Panc1 (cell line): ENCODE measurements at regions not wholly inside any gene's neighbourhood (a gene's known extent, or its start where the extent isn't known, plus 50 kb on each side); places are given as distances from the start of the nearest gene placed in this dataset.

Experiments
- ATAC-seq: fragments of 200-7000 bp; cut with Tn5 transposase; 2 replicates; pipeline ENCODE4 v1.9.1; 2020; ENCODE audit warnings: mild to moderate bottlenecking, moderate library complexity
- BruUV-seq: library from RNA; stranded (reverse); fragments of 400-500 nt; replicated peaks from 2 replicates; lab custom pipeline; 2021; lab: Mats Ljungman, UMichigan
- CTCF ChIA-PET: fragments of 300-600 bp; sonication (Branson Sonifier 250); formaldehyde crosslinking; loops from one replicate; lab custom pipeline; 2022; ENCODE audit warnings: antibody characterized with exemption; lab: Charles Lee
- POLR2A ChIA-PET: fragments of 300-600 bp; sonication (Branson Sonifier 250); formaldehyde crosslinking; loops from one replicate; lab custom pipeline; 2022; ENCODE audit warnings: antibody characterized with exemption; lab: Charles Lee
- DNase-seq: peaks from one replicate; pipeline ENCODE4 v3.0.0-alpha.2; 2010; ENCODE audit warnings: low read depth, low spot score
- H3K27ac ChIP-seq: 2 replicates; pipeline ENCODE4 v1.5.1; 2011; ENCODE audit warnings: mild to moderate bottlenecking, low read length, inconsistent platforms
- H3K27me3 ChIP-seq: fragments of 200-500 bp; sonication (Bioruptor generic); 2 replicates; pipeline ENCODE4 v1.6.0; 2014; ENCODE audit warnings: low read length, inconsistent platforms; ENCODE audit not compliant: control insufficient read depth, insufficient read depth
- H3K36me3 ChIP-seq: fragments of 200-500 bp; sonication (Bioruptor generic); 2 replicates; pipeline ENCODE4 v1.5.1; 2014; ENCODE audit warnings: inconsistent platforms, mild to moderate bottlenecking, low read length, moderate library complexity; ENCODE audit not compliant: control insufficient read depth, insufficient read depth
- H3K4me1 ChIP-seq: 2 replicates; pipeline ENCODE4 v1.5.1; 2011; ENCODE audit warnings: inconsistent platforms, mild to moderate bottlenecking, low read length, moderate library complexity; ENCODE audit not compliant: control insufficient read depth, insufficient read depth
- H3K4me3 ChIP-seq, 2 experiments: 2 replicates each; pipeline ENCODE4 v1.5.1; 2011 to 2012; ENCODE audit warnings: low read depth in 2 of 2, low read length in 2 of 2, mild to moderate bottlenecking in 2 of 2, inconsistent platforms in 1 of 2, moderate library complexity in 1 of 2
- H3K9me3 ChIP-seq: fragments of 200-500 bp; sonication (Bioruptor generic); 2 replicates; pipeline ENCODE4 v1.5.1; 2014; ENCODE audit warnings: low read depth, mild to moderate bottlenecking, inconsistent platforms, low read length, moderate library complexity; ENCODE audit not compliant: control insufficient read depth, insufficient read depth
- CTCF ChIP-seq: fragments of 450-650 bp; IDR thresholded peaks from 2 replicates; pipeline ENCODE4 v1.5.1; 2017; ENCODE audit warnings: mild to moderate bottlenecking
- POLR2AphosphoS5 ChIP-seq: IDR thresholded peaks from 2 replicates; pipeline ENCODE4 v1.6.1; 2012; ENCODE audit warnings: mild to moderate bottlenecking, low read depth, low read length, moderate library complexity
- REST ChIP-seq, 2 experiments: IDR thresholded peaks; 2 replicates each; pipeline ENCODE4 v1.6.1; 2011 to 2012; ENCODE audit warnings: low read depth in 2 of 2, control low read depth in 1 of 2, low read length in 1 of 2, mild to moderate bottlenecking in 1 of 2, moderate library complexity in 1 of 2; ENCODE audit not compliant: insufficient read depth in 1 of 2
- SIN3A ChIP-seq: IDR thresholded peaks from 2 replicates; pipeline ENCODE4 v1.6.1; 2012; ENCODE audit warnings: low read depth, mild to moderate bottlenecking, low read length, moderate library complexity, borderline replicate concordance; ENCODE audit not compliant: insufficient read depth
- TCF7L2 ChIP-seq: IDR thresholded peaks from 2 replicates; pipeline ENCODE4 v1.6.1; 2011; ENCODE audit warnings: mild to moderate bottlenecking, low read depth, low read length, inconsistent platforms
- in situ Hi-C: cut with HindIII; loops from 2 replicates; pipeline ENCODE4 v1.10.0; 2016; ENCODE audit warnings: low sequenced_read_pairs, low pct_unique_long_range_greater_than_20kb
- intact Hi-C: fragments of 100-400 bp; cut with micrococcal nuclease; formaldehyde crosslinking; loops from one replicate; pipeline ENCODE4 v1.10.0; 2022; ENCODE audit not compliant: unreplicated experiment

- DNase-seq (no peak), ATAC-seq (no peak)
- TF ChIP-seq SIN3A (no peak), REST (IDR thresholded peaks at IDR 0.05; ENCODE audit: insufficient read depth in 1 of 2, low read depth in 2 of 2, low read length in 1 of 2) (no peak), TCF7L2 (no peak), POLR2AphosphoS5 (no peak), CTCF (no peak)
- H3K27ac ChIP-seq: no peak overlapping the region
- POLR2A ChIA-PET: no interaction called here
- H3K9me3 ChIP-seq: no peaks in the 10 kb centered on the region
- H3K36me3 ChIP-seq: no peaks in the 10 kb centered on the region
- intact Hi-C loops: no loop called here
- no peaks in the 10 kb centered on the region for H3K27me3 ChIP-seq
- H3K4me1 ChIP-seq: no peaks in the 10 kb centered on the region
- in situ Hi-C loops: no loop called here
- no peak overlapping the region for H3K4me3 ChIP-seq
- BruUV-seq: no TSS peak
- CTCF ChIA-PET: no interaction called here
Observed at GRCh38 chr6:19036196-19036555, 649.0 kb downstream of the RNF144B start.

GRCh38 chr6:19037607-19038006 is 650.5 kb downstream of the RNF144B start:
- BruUV-seq: no TSS peak
- Histone ChIP-seq H3K27ac (no peak overlapping the region), H3K4me1 (no peaks in the 10 kb centered on the region), H3K9me3 (no peaks in the 10 kb centered on the region), H3K36me3 (no peaks in the 10 kb centered on the region), H3K4me3 (no peak overlapping the region), H3K27me3 (no peaks in the 10 kb centered on the region)
- intact Hi-C loops: no loop called here
- ChIA-PET CTCF (no interaction called here), POLR2A (no interaction called here)
- TF ChIP-seq SIN3A (no peak), CTCF (no peak), TCF7L2 (no peak), POLR2AphosphoS5 (no peak), REST (IDR thresholded peaks at IDR 0.05; ENCODE audit: insufficient read depth in 1 of 2, low read depth in 2 of 2, low read length in 1 of 2) (no peak)
- ATAC-seq (no peak), DNase-seq (no peak)
- in situ Hi-C loops: no loop called here
